ENCODE measurements at regions not wholly inside any gene's neighbourhood (a gene's known extent, or its start where the extent isn't known, plus 50 kb on each side); places are given as distances from the start of the nearest gene placed in this dataset.

GRCh38 chr13:72149701-72150100, 282.7 kb upstream of the DACH1 start:
- H3K4me3 ChIP-seq (ENCODE audit: low read depth in 1 of 2, low read length in 2 of 2), result no peak overlapping the region
- no peaks in the 10 kb centered on the region for H3K4me1 ChIP-seq (ENCODE audit: control insufficient read depth in 1 of 2, insufficient read depth in 2 of 2, low read length in 2 of 2)
- H3K9me3 ChIP-seq (ENCODE audit: control insufficient read depth in 1 of 2, low read length in 2 of 2), result no peaks in the 10 kb centered on the region
- H3K27me3 ChIP-seq (ENCODE audit: control insufficient read depth in 1 of 2, insufficient read depth in 2 of 2, low read length in 2 of 2), result no peaks in the 10 kb centered on the region
- H3K36me3 ChIP-seq (ENCODE audit: control insufficient read depth in 1 of 2, insufficient read depth in 2 of 2, low read length in 2 of 2), result no peaks in the 10 kb centered on the region
- H3K27ac ChIP-seq (ENCODE audit: low read depth, low read length), result no peak overlapping the region
- H3K9ac ChIP-seq (ENCODE audit: low read depth in 1 of 2, low read length in 2 of 2), result no peak overlapping the region

- H3K27me3 ChIP-seq (ENCODE audit: control insufficient read depth in 1 of 2, insufficient read depth in 2 of 2, low read length in 2 of 2), result no peaks in the 10 kb centered on the region
- H3K4me1 ChIP-seq (ENCODE audit: control insufficient read depth in 1 of 2, insufficient read depth in 2 of 2, low read length in 2 of 2), result no peaks in the 10 kb centered on the region
Measured at GRCh38 chr13:72146816-72147215, 279.8 kb upstream of the DACH1 start.

GRCh38 chr13:72145383-72145782, 278.4 kb upstream of the DACH1 start:
- H3K27me3 ChIP-seq (ENCODE audit: control insufficient read depth in 1 of 2, insufficient read depth in 2 of 2, low read length in 2 of 2), result no peaks in the 10 kb centered on the region
- H3K4me1 ChIP-seq (ENCODE audit: control insufficient read depth in 1 of 2, insufficient read depth in 2 of 2, low read length in 2 of 2), result no peaks in the 10 kb centered on the region
- H3K4me3 ChIP-seq (ENCODE audit: low read depth in 1 of 2, low read length in 2 of 2), result no peak overlapping the region
- no peaks in the 10 kb centered on the region for H3K36me3 ChIP-seq (ENCODE audit: control insufficient read depth in 1 of 2, insufficient read depth in 2 of 2, low read length in 2 of 2)
- no peaks in the 10 kb centered on the region for H3K9me3 ChIP-seq (ENCODE audit: control insufficient read depth in 1 of 2, low read length in 2 of 2)
- no peak overlapping the region for H3K27ac ChIP-seq (ENCODE audit: low read depth, low read length)
- no peak overlapping the region for H3K9ac ChIP-seq (ENCODE audit: low read depth in 1 of 2, low read length in 2 of 2)

More at GRCh38 chr13:72146816-72147215, 279.8 kb upstream of the DACH1 start:
- H3K4me3 ChIP-seq (ENCODE audit: low read depth in 1 of 2, low read length in 2 of 2), result no peak overlapping the region
- no peak overlapping the region for H3K9ac ChIP-seq (ENCODE audit: low read depth in 1 of 2, low read length in 2 of 2)
- H3K36me3 ChIP-seq (ENCODE audit: control insufficient read depth in 1 of 2, insufficient read depth in 2 of 2, low read length in 2 of 2), result no peaks in the 10 kb centered on the region
- no peak overlapping the region for H3K27ac ChIP-seq (ENCODE audit: low read depth, low read length)
- no peaks in the 10 kb centered on the region for H3K9me3 ChIP-seq (ENCODE audit: control insufficient read depth in 1 of 2, low read length in 2 of 2)

- no peaks in the 10 kb centered on the region for H3K36me3 ChIP-seq (ENCODE audit: control insufficient read depth in 1 of 2, insufficient read depth in 2 of 2, low read length in 2 of 2)
- no peak overlapping the region for H3K27ac ChIP-seq (ENCODE audit: low read depth, low read length)
- no peak overlapping the region for H3K4me3 ChIP-seq (ENCODE audit: low read depth in 1 of 2, low read length in 2 of 2)
- no peaks in the 10 kb centered on the region for H3K27me3 ChIP-seq (ENCODE audit: control insufficient read depth in 1 of 2, insufficient read depth in 2 of 2, low read length in 2 of 2)
- no peaks in the 10 kb centered on the region for H3K9me3 ChIP-seq (ENCODE audit: control insufficient read depth in 1 of 2, low read length in 2 of 2)
- no peak overlapping the region for H3K9ac ChIP-seq (ENCODE audit: low read depth in 1 of 2, low read length in 2 of 2)
- H3K4me1 ChIP-seq (ENCODE audit: control insufficient read depth in 1 of 2, insufficient read depth in 2 of 2, low read length in 2 of 2), result no peaks in the 10 kb centered on the region
Measured at GRCh38 chr13:72144636-72145035, 277.6 kb upstream of the DACH1 start.

- Histone ChIP-seq H3K9me3 (ENCODE audit: control insufficient read depth in 1 of 2, low read length in 2 of 2) (no peaks in the 10 kb centered on the region), H3K27ac (ENCODE audit: low read depth, low read length) (no peak overlapping the region), H3K4me1 (ENCODE audit: control insufficient read depth in 1 of 2, insufficient read depth in 2 of 2, low read length in 2 of 2) (no peaks in the 10 kb centered on the region), H3K9ac (ENCODE audit: low read depth in 1 of 2, low read length in 2 of 2) (no peak overlapping the region), H3K36me3 (ENCODE audit: control insufficient read depth in 1 of 2, insufficient read depth in 2 of 2, low read length in 2 of 2) (no peaks in the 10 kb centered on the region), H3K27me3 (ENCODE audit: control insufficient read depth in 1 of 2, insufficient read depth in 2 of 2, low read length in 2 of 2) (no peaks in the 10 kb centered on the region), H3K4me3 (ENCODE audit: low read depth in 1 of 2, low read length in 2 of 2) (no peak overlapping the region)
Measured at GRCh38 chr13:72141855-72142519, 275.0 kb upstream of the DACH1 start.

GRCh38 chr13:72139192-72139591, 272.2 kb upstream of the DACH1 start:
- no peaks in the 10 kb centered on the region for H3K4me1 ChIP-seq (ENCODE audit: control insufficient read depth in 1 of 2, insufficient read depth in 2 of 2, low read length in 2 of 2)
- no peaks in the 10 kb centered on the region for H3K9me3 ChIP-seq (ENCODE audit: control insufficient read depth in 1 of 2, low read length in 2 of 2)
- no peaks in the 10 kb centered on the region for H3K27me3 ChIP-seq (ENCODE audit: control insufficient read depth in 1 of 2, insufficient read depth in 2 of 2, low read length in 2 of 2)
- H3K9ac ChIP-seq (ENCODE audit: low read depth in 1 of 2, low read length in 2 of 2), result no peak overlapping the region
- no peak overlapping the region for H3K4me3 ChIP-seq (ENCODE audit: low read depth in 1 of 2, low read length in 2 of 2)
- H3K36me3 ChIP-seq (ENCODE audit: control insufficient read depth in 1 of 2, insufficient read depth in 2 of 2, low read length in 2 of 2), result no peaks in the 10 kb centered on the region
- no peak overlapping the region for H3K27ac ChIP-seq (ENCODE audit: low read depth, low read length)

GRCh38 chr13:72132075-72132474, 265.1 kb upstream of the DACH1 start:
- H3K27ac ChIP-seq (ENCODE audit: low read depth, low read length), result no peak overlapping the region
- H3K9me3 ChIP-seq (ENCODE audit: control insufficient read depth in 1 of 2, low read length in 2 of 2), result no peaks in the 10 kb centered on the region
- no peaks in the 10 kb centered on the region for H3K36me3 ChIP-seq (ENCODE audit: control insufficient read depth in 1 of 2, insufficient read depth in 2 of 2, low read length in 2 of 2)
- H3K27me3 ChIP-seq (ENCODE audit: control insufficient read depth in 1 of 2, insufficient read depth in 2 of 2, low read length in 2 of 2), result no peaks in the 10 kb centered on the region
- no peaks in the 10 kb centered on the region for H3K4me1 ChIP-seq (ENCODE audit: control insufficient read depth in 1 of 2, insufficient read depth in 2 of 2, low read length in 2 of 2)
- H3K9ac ChIP-seq (ENCODE audit: low read depth in 1 of 2, low read length in 2 of 2), result no peak overlapping the region
- H3K4me3 ChIP-seq (ENCODE audit: low read depth in 1 of 2, low read length in 2 of 2), result no peak overlapping the region

GRCh38 chr13:72129117-72129516, 262.1 kb upstream of the DACH1 start:
- Histone ChIP-seq H3K27ac (ENCODE audit: low read depth, low read length) (no peak overlapping the region), H3K4me1 (ENCODE audit: control insufficient read depth in 1 of 2, insufficient read depth in 2 of 2, low read length in 2 of 2) (no peaks in the 10 kb centered on the region), H3K9ac (ENCODE audit: low read depth in 1 of 2, low read length in 2 of 2) (no peak overlapping the region), H3K4me3 (ENCODE audit: low read depth in 1 of 2, low read length in 2 of 2) (no peak overlapping the region), H3K27me3 (ENCODE audit: control insufficient read depth in 1 of 2, insufficient read depth in 2 of 2, low read length in 2 of 2) (no peaks in the 10 kb centered on the region), H3K36me3 (ENCODE audit: control insufficient read depth in 1 of 2, insufficient read depth in 2 of 2, low read length in 2 of 2) (no peaks in the 10 kb centered on the region), H3K9me3 (ENCODE audit: control insufficient read depth in 1 of 2, low read length in 2 of 2) (no peaks in the 10 kb centered on the region)

- Histone ChIP-seq H3K9ac (ENCODE audit: low read depth in 1 of 2, low read length in 2 of 2) (no peak overlapping the region), H3K4me3 (ENCODE audit: low read depth in 1 of 2, low read length in 2 of 2) (no peak overlapping the region), H3K4me1 (ENCODE audit: control insufficient read depth in 1 of 2, insufficient read depth in 2 of 2, low read length in 2 of 2) (no peaks in the 10 kb centered on the region), H3K9me3 (ENCODE audit: control insufficient read depth in 1 of 2, low read length in 2 of 2) (no peaks in the 10 kb centered on the region), H3K36me3 (ENCODE audit: control insufficient read depth in 1 of 2, insufficient read depth in 2 of 2, low read length in 2 of 2) (no peaks in the 10 kb centered on the region), H3K27ac (ENCODE audit: low read depth, low read length) (no peak overlapping the region), H3K27me3 (ENCODE audit: control insufficient read depth in 1 of 2, insufficient read depth in 2 of 2, low read length in 2 of 2) (no peaks in the 10 kb centered on the region)
Measured at GRCh38 chr13:72127031-72127430, 260.0 kb upstream of the DACH1 start.

GRCh38 chr13:72126424-72126823, 259.4 kb upstream of the DACH1 start:
- Histone ChIP-seq H3K27me3 (ENCODE audit: control insufficient read depth in 1 of 2, insufficient read depth in 2 of 2, low read length in 2 of 2) (no peaks in the 10 kb centered on the region), H3K4me1 (ENCODE audit: control insufficient read depth in 1 of 2, insufficient read depth in 2 of 2, low read length in 2 of 2) (no peaks in the 10 kb centered on the region), H3K36me3 (ENCODE audit: control insufficient read depth in 1 of 2, insufficient read depth in 2 of 2, low read length in 2 of 2) (no peaks in the 10 kb centered on the region), H3K9ac (ENCODE audit: low read depth in 1 of 2, low read length in 2 of 2) (no peak overlapping the region), H3K9me3 (ENCODE audit: control insufficient read depth in 1 of 2, low read length in 2 of 2) (no peaks in the 10 kb centered on the region), H3K27ac (ENCODE audit: low read depth, low read length) (no peak overlapping the region), H3K4me3 (ENCODE audit: low read depth in 1 of 2, low read length in 2 of 2) (no peak overlapping the region)

- H3K9me3 ChIP-seq (ENCODE audit: control insufficient read depth in 1 of 2, low read length in 2 of 2), result no peaks in the 10 kb centered on the region
- H3K4me1 ChIP-seq (ENCODE audit: control insufficient read depth in 1 of 2, insufficient read depth in 2 of 2, low read length in 2 of 2), result no peaks in the 10 kb centered on the region
- no peaks in the 10 kb centered on the region for H3K27me3 ChIP-seq (ENCODE audit: control insufficient read depth in 1 of 2, insufficient read depth in 2 of 2, low read length in 2 of 2)
- no peak overlapping the region for H3K27ac ChIP-seq (ENCODE audit: low read depth, low read length)
- no peaks in the 10 kb centered on the region for H3K36me3 ChIP-seq (ENCODE audit: control insufficient read depth in 1 of 2, insufficient read depth in 2 of 2, low read length in 2 of 2)
- no peak overlapping the region for H3K4me3 ChIP-seq (ENCODE audit: low read depth in 1 of 2, low read length in 2 of 2)
- no peak overlapping the region for H3K9ac ChIP-seq (ENCODE audit: low read depth in 1 of 2, low read length in 2 of 2)
Measured at GRCh38 chr13:72125561-72125960, 258.6 kb upstream of the DACH1 start.

Measured in duodenal mucosa (tissue), 2 donors.